Mesodermal cell (in vitro differentiated cells): ENCODE measurements at regions not wholly inside any gene's neighbourhood (a gene's known extent, or its start where the extent isn't known, plus 50 kb on each side); places are given as distances from the start of the nearest gene placed in this dataset.
"Not testable (repeated sequence)": the region's sequence is repeated elsewhere in the genome, so short reads cannot be mapped to it uniquely, and the experiment has no call there.

Experiments used
- H3K27ac ChIP-seq: 2 replicates; pipeline ENCODE4 v1.7.0; 2013; ENCODE audit warnings: mild to moderate bottlenecking, low read depth, low read length, moderate library complexity; ENCODE audit not compliant: severe bottlenecking
- H3K36me3 ChIP-seq: 2 replicates; pipeline ENCODE4 v1.7.1; 2013; ENCODE audit warnings: mild to moderate bottlenecking, low read length, moderate library complexity; ENCODE audit not compliant: control insufficient read depth, insufficient read depth
- H3K4me1 ChIP-seq: one replicate; pipeline ENCODE4 v1.7.1; 2013; ENCODE audit warnings: mild to moderate bottlenecking, low read length; ENCODE audit not compliant: insufficient read depth, control insufficient read depth, poor library complexity, severe bottlenecking
- H3K4me3 ChIP-seq: 2 replicates; pipeline ENCODE4 v1.7.0; 2013; ENCODE audit warnings: low read length, control low read depth, mild to moderate bottlenecking; ENCODE audit not compliant: insufficient read depth, poor library complexity, severe bottlenecking; ENCODE audit errors: extremely low read depth
- H3K9me3 ChIP-seq: 2 replicates; pipeline ENCODE4 v1.7.1; 2013; ENCODE audit warnings: mild to moderate bottlenecking, low read length, moderate library complexity; ENCODE audit not compliant: control insufficient read depth
- WGBS, 2 experiments: methylation state at CpG; one replicate each; pipeline ENCODE4 v1.1.5; 2013; ENCODE audit warnings: missing lambda C conversion rate in 2 of 2; ENCODE audit not compliant: insufficient coverage in 2 of 2; 5-methylcytosine and 5-hydroxymethylcytosine counted together

DNA sequence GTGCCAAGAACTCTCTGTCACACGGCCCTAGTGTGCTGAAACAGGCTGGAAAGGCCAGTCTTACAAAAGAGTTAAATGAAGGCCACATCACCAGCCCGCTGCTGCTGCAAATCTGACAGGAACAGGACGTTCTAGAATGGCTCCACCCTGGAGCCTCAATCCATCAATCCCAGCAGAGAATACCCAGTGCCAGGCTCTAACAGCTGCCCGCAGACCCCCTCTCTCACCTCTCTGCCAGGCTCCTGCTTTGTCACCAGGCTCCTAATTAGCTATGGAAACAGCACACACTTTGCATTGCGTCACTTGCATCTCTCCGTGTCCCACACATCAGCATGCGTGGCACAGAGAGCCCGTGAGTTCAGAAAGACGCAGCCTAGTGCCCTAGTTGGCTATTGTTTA, 314.1 kb downstream of the FOXO1 start:
- Histone ChIP-seq H3K36me3 (no peaks in the 10 kb centered on the region), H3K9me3 (no peaks in the 10 kb centered on the region), H3K4me3 (no peak overlapping the region), H3K27ac (no peak overlapping the region), H3K4me1 (peaks cover 7% of the 10 kb centered on the region)
- 78 to 88% methylated on average over 7 to 9 of the region's 9 CpGs for WGBS, 2 experiments

DNA sequence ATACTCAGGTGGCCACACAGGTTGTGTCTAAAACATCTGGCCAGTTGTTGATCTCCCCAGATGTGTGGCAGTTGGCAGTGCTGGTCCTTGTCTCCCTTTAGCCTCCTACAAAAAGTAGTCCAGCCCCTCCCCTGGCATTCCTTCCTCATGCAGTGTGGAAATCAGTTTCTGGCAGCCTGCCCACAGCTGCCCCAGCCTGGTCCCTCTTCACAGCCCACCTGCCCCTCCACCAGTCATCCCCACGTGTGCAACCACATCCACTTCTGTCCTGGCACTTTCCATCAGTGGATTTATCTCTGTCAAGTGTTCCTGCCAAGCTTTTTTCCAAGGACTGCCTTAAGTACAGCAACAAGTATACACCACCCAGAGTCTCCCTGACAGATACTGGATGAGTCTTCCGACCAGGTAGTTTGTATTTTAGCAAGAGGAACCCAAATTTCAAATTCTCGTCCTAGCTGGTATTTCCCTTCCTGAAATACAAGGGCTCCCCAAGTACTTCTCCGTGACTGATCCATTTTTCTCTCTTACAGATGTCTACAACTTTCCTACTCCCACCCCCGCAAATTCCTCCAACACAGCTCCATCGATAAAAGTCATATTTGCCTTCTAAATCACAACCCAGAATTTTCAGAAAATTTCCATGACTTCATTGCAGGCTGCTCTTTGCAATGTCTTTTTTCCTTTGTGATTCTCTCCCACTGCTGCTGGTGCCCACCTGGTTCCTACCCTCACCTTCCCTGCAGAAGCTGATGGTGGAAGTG, 313.5 kb downstream of the FOXO1 start:
- no peak overlapping the region for H3K27ac ChIP-seq
- WGBS, 2 experiments = 83 to 94% methylated on average over 6 of the region's 6 CpGs

DNA sequence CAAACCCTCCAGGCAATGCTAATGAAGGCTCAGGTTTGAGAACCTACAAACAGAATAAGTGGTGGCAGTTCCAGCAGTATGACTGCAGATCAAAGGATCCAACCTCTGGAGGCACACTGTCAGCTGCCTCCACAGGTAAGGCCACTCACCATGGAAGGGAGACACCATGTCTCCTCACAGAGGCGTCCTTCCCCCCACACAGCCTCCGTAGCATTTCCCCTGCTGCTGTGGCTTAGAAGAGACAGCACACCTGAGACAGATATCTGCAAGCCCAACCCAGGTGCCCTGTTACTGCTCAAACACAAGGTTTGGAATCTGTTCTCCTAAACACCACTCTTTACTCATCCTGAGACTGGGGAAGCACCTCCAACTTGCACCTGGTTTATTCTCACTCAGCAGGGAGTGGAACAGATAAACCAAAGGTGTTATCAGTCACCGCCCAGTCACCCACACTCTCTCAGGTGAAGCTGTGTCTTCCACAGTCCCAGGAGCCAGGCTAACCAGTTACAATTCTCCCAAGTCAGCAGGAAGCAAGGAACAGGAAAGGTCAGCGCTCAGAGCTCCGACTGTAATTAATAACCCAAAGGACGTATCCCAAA, 311.2 kb downstream of the FOXO1 start:
- H3K27ac ChIP-seq = no peak overlapping the region
- WGBS, 2 experiments = 94 to 98% methylated on average over 5 to 6 of the region's 6 CpGs
- H3K9me3 ChIP-seq = no peaks in the 10 kb centered on the region
- no peaks in the 10 kb centered on the region for H3K4me1 ChIP-seq
- no peak overlapping the region for H3K4me3 ChIP-seq
- H3K36me3 ChIP-seq = no peaks in the 10 kb centered on the region

More for the DNA sequence above, 313.5 kb downstream of the FOXO1 start:
- no peak overlapping the region for H3K4me3 ChIP-seq
- H3K4me1 ChIP-seq = peaks cover 3% of the 10 kb centered on the region
- no peaks in the 10 kb centered on the region for H3K36me3 ChIP-seq
- no peaks in the 10 kb centered on the region for H3K9me3 ChIP-seq

DNA sequence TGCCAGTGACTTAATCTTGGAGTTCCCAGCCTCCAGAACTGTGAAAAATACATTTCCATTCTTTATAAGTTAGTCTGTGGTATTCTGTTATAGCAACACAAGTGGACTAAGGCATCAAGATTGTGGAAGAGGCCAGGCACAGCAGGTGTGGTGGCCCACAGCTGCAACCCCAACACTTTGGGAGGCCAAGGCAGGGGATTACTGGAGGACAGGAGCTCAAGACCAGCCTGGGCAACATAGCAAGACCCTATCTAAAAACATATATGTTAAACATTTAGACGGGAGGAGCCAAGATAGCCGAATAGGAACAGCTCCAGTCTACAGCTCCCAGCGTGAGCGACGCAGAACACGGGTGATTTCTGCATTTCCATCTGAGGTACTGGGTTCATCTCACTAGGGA, 310.4 kb downstream of the FOXO1 start:
- WGBS, 2 experiments = 86 to 95% methylated on average over 4 to 6 of the region's 6 CpGs
- Histone ChIP-seq H3K27ac (no peak overlapping the region), H3K4me1 (no peaks in the 10 kb centered on the region), H3K9me3 (no peaks in the 10 kb centered on the region), H3K4me3 (no peak overlapping the region), H3K36me3 (no peaks in the 10 kb centered on the region)

DNA sequence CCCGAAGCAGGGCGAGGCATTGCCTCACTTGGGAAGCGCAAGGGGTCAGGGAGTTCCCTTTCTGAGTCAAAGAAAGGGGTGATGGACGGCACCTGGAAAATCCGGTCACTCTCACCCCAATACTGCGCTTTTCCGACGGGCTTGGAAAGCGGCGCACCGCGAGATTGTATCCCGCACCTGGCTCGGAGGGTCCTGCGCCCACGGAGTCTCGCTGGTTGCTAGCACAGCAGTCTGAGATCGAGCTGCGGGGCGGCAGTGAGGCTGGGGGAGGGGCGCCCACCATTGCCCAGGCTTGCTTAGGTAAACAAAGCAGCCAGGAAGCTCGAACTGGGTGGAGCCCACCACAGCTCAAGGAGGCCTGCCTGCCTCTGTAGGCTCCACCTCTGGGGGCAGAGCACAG, 310.0 kb downstream of the FOXO1 start:
- H3K4me3 ChIP-seq, H3K4me1 ChIP-seq, H3K27ac ChIP-seq, H3K36me3 ChIP-seq, H3K9me3 ChIP-seq: not testable (repeated sequence)
- WGBS, 2 experiments = 44 to 49% methylated on average over 3 to 16 of the region's 22 CpGs

GRCh38 chr13:40362502-40362901, 303.9 kb downstream of the FOXO1 start:
- 97 to 100% methylated on average over 4 to 5 of the region's 5 CpGs for WGBS, 2 experiments
- no peaks in the 10 kb centered on the region for H3K9me3 ChIP-seq

GRCh38 chr13:40363653-40364052, 302.8 kb downstream of the FOXO1 start:
- Histone ChIP-seq H3K36me3 (no peaks in the 10 kb centered on the region), H3K4me3 (no peak overlapping the region), H3K4me1 (no peaks in the 10 kb centered on the region), H3K9me3 (no peaks in the 10 kb centered on the region), H3K27ac (no peak overlapping the region)
- WGBS, 2 experiments = 80 to 94% methylated on average over 1 of the region's 1 CpG

More at GRCh38 chr13:40362502-40362901, 303.9 kb downstream of the FOXO1 start:
- no peaks in the 10 kb centered on the region for H3K36me3 ChIP-seq
- H3K27ac ChIP-seq = no peak overlapping the region
- no peaks in the 10 kb centered on the region for H3K4me1 ChIP-seq
- no peak overlapping the region for H3K4me3 ChIP-seq

DNA sequence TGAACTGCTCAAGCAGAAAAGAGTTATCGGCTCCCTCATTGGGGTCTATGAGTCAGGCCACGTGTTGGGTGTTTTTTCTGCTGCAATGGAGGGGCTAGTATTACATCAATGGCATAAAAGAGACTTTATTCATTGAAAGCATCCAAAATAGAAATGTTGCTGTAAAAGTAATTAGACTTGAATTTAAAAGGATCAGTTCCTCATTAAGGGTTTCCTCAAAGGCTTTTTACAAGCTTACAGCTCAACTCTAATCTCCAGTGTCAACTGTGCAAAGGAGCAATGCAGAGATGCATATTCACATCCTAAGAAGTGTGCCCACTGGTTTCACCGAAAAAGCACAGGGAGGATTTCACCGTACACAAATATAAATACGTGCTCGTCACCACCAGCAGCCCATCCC, 300.3 kb downstream of the FOXO1 start:
- H3K27ac ChIP-seq = no peak overlapping the region
- H3K9me3 ChIP-seq = no peaks in the 10 kb centered on the region
- no peak overlapping the region for H3K4me3 ChIP-seq
- no peaks in the 10 kb centered on the region for H3K4me1 ChIP-seq
- 87 to 100% methylated on average over 2 to 5 of the region's 6 CpGs for WGBS, 2 experiments
- no peaks in the 10 kb centered on the region for H3K36me3 ChIP-seq

DNA sequence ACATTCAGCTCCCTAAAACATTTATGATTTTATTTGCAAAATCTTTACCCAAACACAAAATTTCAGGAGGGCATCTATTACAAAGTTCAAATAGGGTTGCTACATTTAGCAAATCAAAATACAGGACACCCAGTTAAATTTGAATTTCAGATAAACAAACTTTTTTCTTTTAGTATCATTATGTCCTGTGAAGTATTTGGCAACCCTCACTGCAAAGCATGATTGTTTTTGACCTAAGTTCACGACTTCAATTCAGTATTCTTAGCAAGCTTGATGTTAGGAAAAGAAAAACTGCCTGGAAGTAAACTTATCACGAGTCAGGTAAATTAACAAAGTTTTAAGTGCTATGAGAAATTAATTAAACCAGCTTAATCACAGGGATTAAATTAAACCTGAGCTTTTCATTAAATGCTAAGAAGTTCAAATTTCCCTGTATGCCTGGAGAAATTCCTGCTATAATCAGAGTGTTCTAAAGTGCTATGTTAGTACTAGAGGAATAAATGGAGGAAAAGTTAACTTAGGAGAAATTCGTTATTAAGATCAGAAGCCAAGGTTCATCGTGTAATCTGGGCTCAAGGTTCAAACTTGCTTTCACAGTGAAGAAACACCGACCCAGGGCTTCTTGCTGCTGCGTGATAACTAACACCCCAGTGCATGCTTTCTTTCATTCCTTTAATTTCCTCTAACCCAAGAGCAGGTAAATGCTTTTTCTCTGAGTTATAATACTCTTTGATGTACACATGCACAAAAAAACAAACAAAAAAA, 298.1 kb downstream of the FOXO1 start:
- Histone ChIP-seq H3K36me3 (no peaks in the 10 kb centered on the region), H3K4me3 (no peak overlapping the region)
- 90 to 94% methylated on average over 3 to 5 of the region's 6 CpGs for WGBS, 2 experiments

GRCh38 chr13:40370661-40371060, 295.8 kb downstream of the FOXO1 start:
- H3K4me3 ChIP-seq = no peak overlapping the region
- H3K4me1 ChIP-seq = no peaks in the 10 kb centered on the region
- H3K9me3 ChIP-seq = no peaks in the 10 kb centered on the region
- H3K36me3 ChIP-seq = no peaks in the 10 kb centered on the region
- H3K27ac ChIP-seq = no peak overlapping the region
- WGBS, 2 experiments = 79 to 100% methylated on average over 2 to 3 of the region's 4 CpGs

More for the DNA sequence above, 298.1 kb downstream of the FOXO1 start:
- no peak overlapping the region for H3K27ac ChIP-seq
- no peaks in the 10 kb centered on the region for H3K9me3 ChIP-seq
- no peaks in the 10 kb centered on the region for H3K4me1 ChIP-seq
